ENCODE measurements at regions not wholly inside any gene's neighbourhood (a gene's known extent, or its start where the extent isn't known, plus 50 kb on each side); places are given as distances from the start of the nearest gene placed in this dataset.

- TF ChIP-seq, protein P1, sequence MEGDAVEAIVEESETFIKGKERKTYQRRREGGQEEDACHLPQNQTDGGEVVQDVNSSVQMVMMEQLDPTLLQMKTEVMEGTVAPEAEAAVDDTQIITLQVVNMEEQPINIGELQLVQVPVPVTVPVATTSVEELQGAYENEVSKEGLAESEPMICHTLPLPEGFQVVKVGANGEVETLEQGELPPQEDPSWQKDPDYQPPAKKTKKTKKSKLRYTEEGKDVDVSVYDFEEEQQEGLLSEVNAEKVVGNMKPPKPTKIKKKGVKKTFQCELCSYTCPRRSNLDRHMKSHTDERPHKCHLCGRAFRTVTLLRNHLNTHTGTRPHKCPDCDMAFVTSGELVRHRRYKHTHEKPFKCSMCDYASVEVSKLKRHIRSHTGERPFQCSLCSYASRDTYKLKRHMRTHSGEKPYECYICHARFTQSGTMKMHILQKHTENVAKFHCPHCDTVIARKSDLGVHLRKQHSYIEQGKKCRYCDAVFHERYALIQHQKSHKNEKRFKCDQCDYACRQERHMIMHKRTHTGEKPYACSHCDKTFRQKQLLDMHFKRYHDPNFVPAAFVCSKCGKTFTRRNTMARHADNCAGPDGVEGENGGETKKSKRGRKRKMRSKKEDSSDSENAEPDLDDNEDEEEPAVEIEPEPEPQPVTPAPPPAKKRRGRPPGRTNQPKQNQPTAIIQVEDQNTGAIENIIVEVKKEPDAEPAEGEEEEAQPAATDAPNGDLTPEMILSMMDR (IDR thresholded peaks at IDR 0.05) = no peak
- no peak for TF ChIP-seq POLR2AphosphoS5 (IDR thresholded peaks at IDR 0.05)
- TF ChIP-seq EP300 (IDR thresholded peaks at IDR 0.05) = no peak
- no peak for TF ChIP-seq POLR2A (IDR thresholded peaks at IDR 0.05)
Measured at GRCh38 chr2:145012214-145012670, 492.3 kb upstream of the ZEB2 start.
